A549 (cell line): ENCODE measurements at regions not wholly inside any gene's neighbourhood (a gene's known extent, or its start where the extent isn't known, plus 50 kb on each side); places are given as distances from the start of the nearest gene placed in this dataset.

ENCODE experiments used
- ATAC-seq, 2 experiments: fragments of 200-7000 bp in 1 of 2; fragments of >200 bp in 1 of 2; cut with Nextera tagmentation in 1 of 2; cut with Tn5 transposase in 1 of 2; 3 replicates each; pipeline versions ENCODE4 v1.8.0 to v1.9.1; 2018 to 2020; ENCODE audit warnings: mild to moderate bottlenecking in 1 of 2, moderate library complexity in 1 of 2
- CTCF ChIA-PET: fragments of 300-600 bp; sonication (Branson Sonifier 250); formaldehyde crosslinking; extraction: SDS; loops from one replicate; lab custom pipeline; 2021; ENCODE audit warnings: antibody characterized with exemption, inconsistent platforms; lab: Yijun Ruan, JAX
- POLR2A ChIA-PET: fragments of 350-600 bp; formaldehyde crosslinking; extraction: SDS; loops from one replicate; lab custom pipeline; 2021; ENCODE audit warnings: antibody characterized with exemption, inconsistent platforms; lab: Yijun Ruan, JAX
- DNase-seq, 2 experiments: peaks; one replicate each; pipeline versions ENCODE4 v3.0.0 to v3.0.0-alpha.2; 2011 to 2016; ENCODE audit warnings: low read depth in 1 of 2, low spot score in 1 of 2
- FAIRE-seq: peaks from 2 replicates; lab custom pipeline; 2011; peaks lifted over from hg19 to GRCh38; lab: Jason Lieb, UNC
- H3K27ac ChIP-seq, 2 experiments: fragments of >200 bp; sonication (Bioruptor Twin); formaldehyde crosslinking; 3 replicates each; pipeline ENCODE4 v1.5.1; 2016 to 2017
- H3K4me1 ChIP-seq: fragments of >200 bp; sonication (Bioruptor Twin); formaldehyde crosslinking; 3 replicates; pipeline ENCODE4 v1.6.1; 2016
- H3K4me2 ChIP-seq: fragments of >200 bp; sonication (Bioruptor Twin); formaldehyde crosslinking; 3 replicates; pipeline ENCODE4 v1.6.1; 2016
- H3K4me3 ChIP-seq: fragments of >200 bp; sonication (Bioruptor Twin); formaldehyde crosslinking; 3 replicates; pipeline ENCODE4 v1.5.1; 2016
- H3K9me3 ChIP-seq: fragments of >200 bp; sonication (Bioruptor Twin); formaldehyde crosslinking; 3 replicates; pipeline ENCODE4 v1.6.1; 2016
- BHLHE40 ChIP-seq: IDR thresholded peaks from 2 replicates; pipeline ENCODE4 v1.6.1; 2012; ENCODE audit warnings: low read depth, low read length, inconsistent platforms
- CHD2 ChIP-seq: fragments of 150-350 bp; IDR thresholded peaks from 2 replicates; pipeline ENCODE4 v1.6.1; 2014; ENCODE audit warnings: low read length; ENCODE audit not compliant: partially characterized antibody
- CHD4 ChIP-seq: fragments of 200-600 bp; sonication (generic); IDR thresholded peaks from 2 replicates; pipeline ENCODE4 v1.6.1; 2016; ENCODE audit warnings: antibody characterized with exemption, mild to moderate bottlenecking, borderline replicate concordance
- CTCF ChIP-seq: fragments of >200 bp; sonication (Bioruptor Twin); formaldehyde crosslinking; IDR thresholded peaks from 3 replicates; pipeline ENCODE4 v1.5.1; 2016
- EHF ChIP-seq: fragments of 250-450 bp; sonication (Bioruptor Pico); IDR thresholded peaks from 2 replicates; pipeline ENCODE4 v1.5.0; 2020; ENCODE audit warnings: mild to moderate bottlenecking
- FOSL2 ChIP-seq, 2 experiments: fragments of 450-650 bp in 1 of 2; fragments of >200 bp in 1 of 2; sonication (Bioruptor Twin) in 1 of 2; formaldehyde crosslinking; IDR thresholded peaks; 2 replicates each; pipeline versions ENCODE4 v1.5.0 to v1.6.1; 2016 to 2020; ENCODE audit warnings: mild to moderate bottlenecking in 1 of 2, moderate library complexity in 1 of 2
- FOXS1 ChIP-seq: fragments of 250-450 bp; sonication (Bioruptor Pico); IDR thresholded peaks from 2 replicates; pipeline ENCODE4 v1.5.0; 2020; ENCODE audit warnings: mild to moderate bottlenecking, moderate library complexity
- GATA3 ChIP-seq: IDR thresholded peaks from 2 replicates; pipeline ENCODE4 v1.6.1; 2012; ENCODE audit warnings: borderline replicate concordance
- HES2 ChIP-seq: fragments of >200 bp; sonication (Bioruptor Twin); formaldehyde crosslinking; IDR thresholded peaks from 2 replicates; pipeline ENCODE4 v1.6.1; 2016
- HEYL ChIP-seq: fragments of 250-450 bp; sonication (Bioruptor Pico); IDR thresholded peaks from 2 replicates; pipeline ENCODE4 v1.8.0; 2021; ENCODE audit warnings: mild to moderate bottlenecking, moderate library complexity
- HOXA7 ChIP-seq: fragments of 250-450 bp; sonication (Bioruptor Pico); IDR thresholded peaks from 2 replicates; pipeline ENCODE4 v1.5.0; 2020; ENCODE audit warnings: mild to moderate bottlenecking, moderate library complexity
- JUNB ChIP-seq: fragments of >200 bp; sonication (Bioruptor Twin); formaldehyde crosslinking; IDR thresholded peaks from 2 replicates; pipeline ENCODE4 v1.6.1; 2016
- KDM1A ChIP-seq: fragments of 200-600 bp; sonication (generic); IDR thresholded peaks from 2 replicates; pipeline ENCODE4 v1.6.1; 2016; ENCODE audit warnings: low read depth, mild to moderate bottlenecking
- MYC ChIP-seq: IDR thresholded peaks from 2 replicates; pipeline ENCODE4 v1.6.1; 2012; ENCODE audit warnings: mild to moderate bottlenecking, inconsistent platforms, low read length, improper control_type of control experiment, borderline replicate concordance
- RAD21 ChIP-seq, 2 experiments: fragments of >200 bp in 1 of 2; sonication (Bioruptor Twin) in 1 of 2; formaldehyde crosslinking in 1 of 2; IDR thresholded peaks in 1 of 2; conservative IDR thresholded peaks in 1 of 2; 2 replicates in 1 of 2; 3 replicates in 1 of 2; pipeline ENCODE4 v1.6.1; 2012 to 2018; ENCODE audit warnings: inconsistent platforms in 1 of 2
- RARB ChIP-seq: fragments of 250-450 bp; sonication (Bioruptor Pico); IDR thresholded peaks from 2 replicates; pipeline ENCODE4 v1.8.0; 2021; ENCODE audit warnings: mild to moderate bottlenecking, moderate library complexity
- RCOR1 ChIP-seq: fragments of 150-350 bp; IDR thresholded peaks from 2 replicates; pipeline ENCODE4 v1.6.1; 2014; ENCODE audit warnings: antibody characterized with exemption, low read length, low read depth
- RFX5 ChIP-seq: fragments of 450-650 bp; IDR thresholded peaks from 2 replicates; pipeline ENCODE4 v1.7.1; 2014; ENCODE audit warnings: antibody characterized with exemption, mild to moderate bottlenecking, moderate library complexity
- RNF2 ChIP-seq: fragments of 200-600 bp; sonication (generic); IDR thresholded peaks from 2 replicates; pipeline ENCODE4 v1.6.1; 2016; ENCODE audit warnings: low read depth, mild to moderate bottlenecking, antibody characterized with exemption, moderate library complexity, borderline replicate concordance
- TFCP2L1 ChIP-seq: fragments of 250-450 bp; sonication (Bioruptor Pico); IDR thresholded peaks from 2 replicates; pipeline ENCODE4 v1.5.0; 2021; ENCODE audit warnings: mild to moderate bottlenecking
- USF2 ChIP-seq: fragments of 450-650 bp; IDR thresholded peaks from 2 replicates; pipeline ENCODE4 v1.6.1; 2014; ENCODE audit warnings: antibody characterized with exemption
- ZC3H11A ChIP-seq: fragments of 450-650 bp; IDR thresholded peaks from 2 replicates; pipeline ENCODE4 v1.6.1; 2014; ENCODE audit warnings: antibody characterized with exemption, mild to moderate bottlenecking
- ZFP36 ChIP-seq: fragments of 450-650 bp; IDR thresholded peaks from 2 replicates; pipeline ENCODE4 v1.6.1; 2014; ENCODE audit warnings: borderline replicate concordance; ENCODE audit not compliant: partially characterized antibody
- WGBS: methylation state at CpG from one replicate; pipeline ENCODE4 v1.1.6; 2017; ENCODE audit errors: missing lambda C conversion rate; 5-methylcytosine and 5-hydroxymethylcytosine counted together

GRCh38 chr13:55538424-55538823, 1602.3 kb upstream of the PRR20A start:
- POLR2A ChIA-PET: no interaction called here

GRCh38 chr13:55543053-55543452, 1597.7 kb upstream of the PRR20A start:
- FAIRE-seq: no peak
- ChIA-PET POLR2A (no interaction called here), CTCF (no interaction called here)

More at GRCh38 chr13:55538424-55538823, 1602.3 kb upstream of the PRR20A start:
- 9% methylated on average over 2 of the region's 2 CpGs for WGBS
- TF ChIP-seq HEYL (CRISPR knock-in tag) (no peak), USF2 (no peak), RAD21 (conservative IDR thresholded peaks at IDR 0.05 in 1 of 2, IDR thresholded peaks at IDR 0.05 in 1 of 2) (no peak), ZC3H11A (no peak), RCOR1 (no peak), KDM1A (no peak), FOSL2 (IDR thresholded peaks at IDR 0.05) (no peak), FOSL2 (CRISPR knock-in tag; IDR thresholded peaks at IDR 0.05) (no peak), RARB (CRISPR knock-in tag) (no peak), EHF (CRISPR knock-in tag) (no peak), TFCP2L1 (CRISPR knock-in tag) (no peak), CHD2 (no peak), GATA3 (no peak), RFX5 (no peak)
- CTCF ChIA-PET: no interaction called here
- Histone ChIP-seq H3K27ac (no peak overlapping the region), H3K9me3 (no peaks in the 10 kb centered on the region), H3K4me2 (no peak overlapping the region), H3K4me3 (no peak overlapping the region), H3K4me1 (no peaks in the 10 kb centered on the region)
- ATAC-seq (no peak), FAIRE-seq (no peak), DNase-seq (no peak)

GRCh38 chr13:55550624-55551023, 1590.1 kb upstream of the PRR20A start:
- POLR2A ChIA-PET: no interaction called here
- CTCF ChIA-PET: no interaction called here
- FAIRE-seq: no peak
- Histone ChIP-seq H3K4me2 (no peak overlapping the region), H3K4me1 (no peaks in the 10 kb centered on the region), H3K4me3 (no peak overlapping the region), H3K9me3 (no peaks in the 10 kb centered on the region), H3K27ac (no peak overlapping the region)
- no peak for DNase-seq
- no peak for ATAC-seq
- TF ChIP-seq ZFP36: peak; percentile 11
- TF ChIP-seq JUNB: no peak

More at GRCh38 chr13:55543053-55543452, 1597.7 kb upstream of the PRR20A start:
- Histone ChIP-seq H3K4me2 (no peak overlapping the region), H3K27ac (no peak overlapping the region), H3K9me3 (no peaks in the 10 kb centered on the region)
- ATAC-seq: no peak
- no peak for TF ChIP-seq CHD4
- TF ChIP-seq ZFP36: no peak
- TF ChIP-seq TFCP2L1 (CRISPR knock-in tag): no peak
- TF ChIP-seq, all 56 proteins: peak for 0
- Histone ChIP-seq H3K4me3 (no peak overlapping the region), H3K4me1 (no peaks in the 10 kb centered on the region)
- no peak for DNase-seq

GRCh38 chr13:55553701-55554100, 1587.0 kb upstream of the PRR20A start:
- POLR2A ChIA-PET: no interaction called here
- no peak for ATAC-seq
- H3K4me3 ChIP-seq: no peak overlapping the region
- TF ChIP-seq ZFP36 (no peak), FOXS1 (no peak), MYC (no peak), HOXA7 (CRISPR knock-in tag) (no peak), HES2 (no peak), RNF2 (no peak), CTCF (no peak), CHD4 (no peak), BHLHE40 (no peak)
- TF ChIP-seq, all 56 proteins: peak for 0
- WGBS: 0% methylated on average over 1 of the region's 1 CpG
- no peak overlapping the region for H3K4me2 ChIP-seq
- CTCF ChIA-PET: no interaction called here
- no peak overlapping the region for H3K27ac ChIP-seq
- DNase-seq (no peak), FAIRE-seq (no peak)
- H3K9me3 ChIP-seq: no peaks in the 10 kb centered on the region
- H3K4me1 ChIP-seq: no peaks in the 10 kb centered on the region
